ENCODE measurements at regions not wholly inside any gene's neighbourhood (a gene's known extent, or its start where the extent isn't known, plus 50 kb on each side); places are given as distances from the start of the nearest gene placed in this dataset.

DNA sequence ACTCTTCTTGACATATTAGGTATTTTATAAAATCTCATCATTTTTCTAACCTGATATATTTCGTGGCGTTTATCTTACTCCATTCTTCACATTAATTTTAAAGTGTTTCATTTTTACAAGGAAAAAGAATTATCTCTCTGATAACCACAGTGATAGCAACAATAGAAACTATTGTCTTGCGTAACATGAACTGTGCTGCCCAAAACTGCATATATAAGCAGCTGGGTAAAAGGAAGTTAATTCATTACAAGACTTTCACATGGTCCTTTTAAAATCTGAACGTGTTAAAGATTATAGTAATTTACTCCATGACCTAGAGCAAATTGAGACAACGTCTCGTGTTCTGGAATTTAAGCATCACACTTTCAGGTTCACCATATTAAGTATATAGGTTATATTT is 210.4 kb upstream of the GRIA4 start:
- no peaks in the 10 kb centered on the region for H3K4me1 ChIP-seq (ENCODE audit: control insufficient read depth, insufficient read depth, low read length)
- no peak overlapping the region for H2AFZ ChIP-seq (ENCODE audit: control insufficient read depth, low read depth, low read length)
- no peak overlapping the region for H3K27ac ChIP-seq (ENCODE audit: control insufficient read depth, insufficient read depth)
- in situ Hi-C loops (cut with MboI), result no loop called here
- ATAC-seq (no peak), DNase-seq (ENCODE audit: low read depth, low spot score) (no peak), FAIRE-seq (no peak)
- intact Hi-C loops (cut with micrococcal nuclease; ENCODE audit: unreplicated experiment), result no loop called here
- H3K79me2 ChIP-seq (ENCODE audit: control insufficient read depth, insufficient read depth, low read length), result no peaks in the 10 kb centered on the region
- POLR2A ChIA-PET, result no interaction called here
- H3K36me3 ChIP-seq (ENCODE audit: control insufficient read depth in 2 of 2, insufficient read depth in 2 of 2, low read length in 1 of 2), result no peaks in the 10 kb centered on the region
- no TSS peak for BruUV-seq (replicated peaks)
- H3K27me3 ChIP-seq (replicated peaks in 1 of 2; ENCODE audit: control insufficient read depth in 2 of 2, insufficient read depth in 2 of 2, low read length in 1 of 2), result no peaks in the 10 kb centered on the region
- H3K9ac ChIP-seq (ENCODE audit: control insufficient read depth, insufficient read depth, low read length), result no peak overlapping the region
- H3K4me3 ChIP-seq, result no peak overlapping the region
- under 1% methylated on average over 6 of the region's 6 CpGs for WGBS (ENCODE audit: insufficient coverage, insufficient replicate concordance, low lambda C conversion rate, missing lambda C conversion rate)
- no peak for TF ChIP-seq SUPT20H (IDR thresholded peaks at IDR 0.05; ENCODE audit: borderline replicate concordance, control insufficient read depth, low read depth, low read length)
- TF ChIP-seq PAX5 (IDR thresholded peaks at IDR 0.05; ENCODE audit: borderline replicate concordance, low read depth, low read length), result no peak
- TF ChIP-seq TCF7 (IDR thresholded peaks at IDR 0.05; ENCODE audit: borderline replicate concordance), result no peak
- TF ChIP-seq, protein P1, sequence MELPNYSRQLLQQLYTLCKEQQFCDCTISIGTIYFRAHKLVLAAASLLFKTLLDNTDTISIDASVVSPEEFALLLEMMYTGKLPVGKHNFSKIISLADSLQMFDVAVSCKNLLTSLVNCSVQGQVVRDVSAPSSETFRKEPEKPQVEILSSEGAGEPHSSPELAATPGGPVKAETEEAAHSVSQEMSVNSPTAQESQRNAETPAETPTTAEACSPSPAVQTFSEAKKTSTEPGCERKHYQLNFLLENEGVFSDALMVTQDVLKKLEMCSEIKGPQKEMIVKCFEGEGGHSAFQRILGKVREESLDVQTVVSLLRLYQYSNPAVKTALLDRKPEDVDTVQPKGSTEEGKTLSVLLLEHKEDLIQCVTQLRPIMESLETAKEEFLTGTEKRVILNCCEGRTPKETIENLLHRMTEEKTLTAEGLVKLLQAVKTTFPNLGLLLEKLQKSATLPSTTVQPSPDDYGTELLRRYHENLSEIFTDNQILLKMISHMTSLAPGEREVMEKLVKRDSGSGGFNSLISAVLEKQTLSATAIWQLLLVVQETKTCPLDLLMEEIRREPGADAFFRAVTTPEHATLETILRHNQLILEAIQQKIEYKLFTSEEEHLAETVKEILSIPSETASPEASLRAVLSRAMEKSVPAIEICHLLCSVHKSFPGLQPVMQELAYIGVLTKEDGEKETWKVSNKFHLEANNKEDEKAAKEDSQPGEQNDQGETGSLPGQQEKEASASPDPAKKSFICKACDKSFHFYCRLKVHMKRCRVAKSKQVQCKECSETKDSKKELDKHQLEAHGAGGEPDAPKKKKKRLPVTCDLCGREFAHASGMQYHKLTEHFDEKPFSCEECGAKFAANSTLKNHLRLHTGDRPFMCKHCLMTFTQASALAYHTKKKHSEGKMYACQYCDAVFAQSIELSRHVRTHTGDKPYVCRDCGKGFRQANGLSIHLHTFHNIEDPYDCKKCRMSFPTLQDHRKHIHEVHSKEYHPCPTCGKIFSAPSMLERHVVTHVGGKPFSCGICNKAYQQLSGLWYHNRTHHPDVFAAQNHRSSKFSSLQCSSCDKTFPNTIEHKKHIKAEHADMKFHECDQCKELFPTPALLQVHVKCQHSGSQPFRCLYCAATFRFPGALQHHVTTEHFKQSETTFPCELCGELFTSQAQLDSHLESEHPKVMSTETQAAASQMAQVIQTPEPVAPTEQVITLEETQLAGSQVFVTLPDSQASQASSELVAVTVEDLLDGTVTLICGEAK (IDR thresholded peaks at IDR 0.05; ENCODE audit: borderline replicate concordance), result no peak
- no peak for TF ChIP-seq ZZZ3 (IDR thresholded peaks at IDR 0.05; ENCODE audit: control insufficient read depth, insufficient read length, low read depth)
- TF ChIP-seq FOXM1 (IDR thresholded peaks at IDR 0.05; ENCODE audit: low read depth, low read length), result no peak
- TF ChIP-seq PML (IDR thresholded peaks at IDR 0.05; ENCODE audit: low read length), result no peak
- TF ChIP-seq, protein P2, sequence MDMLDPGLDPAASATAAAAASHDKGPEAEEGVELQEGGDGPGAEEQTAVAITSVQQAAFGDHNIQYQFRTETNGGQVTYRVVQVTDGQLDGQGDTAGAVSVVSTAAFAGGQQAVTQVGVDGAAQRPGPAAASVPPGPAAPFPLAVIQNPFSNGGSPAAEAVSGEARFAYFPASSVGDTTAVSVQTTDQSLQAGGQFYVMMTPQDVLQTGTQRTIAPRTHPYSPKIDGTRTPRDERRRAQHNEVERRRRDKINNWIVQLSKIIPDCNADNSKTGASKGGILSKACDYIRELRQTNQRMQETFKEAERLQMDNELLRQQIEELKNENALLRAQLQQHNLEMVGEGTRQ (IDR thresholded peaks at IDR 0.05; ENCODE audit: borderline replicate concordance, low read depth, low read length), result no peak
- TF ChIP-seq NFXL1 (IDR thresholded peaks at IDR 0.05; ENCODE audit: borderline replicate concordance), result no peak
- TF ChIP-seq CHD4 (IDR thresholded peaks at IDR 0.05), result no peak
- TF ChIP-seq SP1 (IDR thresholded peaks at IDR 0.05; ENCODE audit: low read depth, low read length), result no peak
- no peak for TF ChIP-seq ZBED1 (IDR thresholded peaks at IDR 0.05; ENCODE audit: borderline replicate concordance)
- TF ChIP-seq, protein P3, sequence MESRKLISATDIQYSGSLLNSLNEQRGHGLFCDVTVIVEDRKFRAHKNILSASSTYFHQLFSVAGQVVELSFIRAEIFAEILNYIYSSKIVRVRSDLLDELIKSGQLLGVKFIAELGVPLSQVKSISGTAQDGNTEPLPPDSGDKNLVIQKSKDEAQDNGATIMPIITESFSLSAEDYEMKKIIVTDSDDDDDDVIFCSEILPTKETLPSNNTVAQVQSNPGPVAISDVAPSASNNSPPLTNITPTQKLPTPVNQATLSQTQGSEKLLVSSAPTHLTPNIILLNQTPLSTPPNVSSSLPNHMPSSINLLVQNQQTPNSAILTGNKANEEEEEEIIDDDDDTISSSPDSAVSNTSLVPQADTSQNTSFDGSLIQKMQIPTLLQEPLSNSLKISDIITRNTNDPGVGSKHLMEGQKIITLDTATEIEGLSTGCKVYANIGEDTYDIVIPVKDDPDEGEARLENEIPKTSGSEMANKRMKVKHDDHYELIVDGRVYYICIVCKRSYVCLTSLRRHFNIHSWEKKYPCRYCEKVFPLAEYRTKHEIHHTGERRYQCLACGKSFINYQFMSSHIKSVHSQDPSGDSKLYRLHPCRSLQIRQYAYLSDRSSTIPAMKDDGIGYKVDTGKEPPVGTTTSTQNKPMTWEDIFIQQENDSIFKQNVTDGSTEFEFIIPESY (IDR thresholded peaks at IDR 0.05), result no peak
- no peak for TF ChIP-seq RFX5 (IDR thresholded peaks at IDR 0.05; ENCODE audit: low read depth, low read length)
- TF ChIP-seq RBBP5 (conservative IDR thresholded peaks at IDR 0.05), result no peak
- TF ChIP-seq FOS (IDR thresholded peaks at IDR 0.05; ENCODE audit: borderline replicate concordance, extremely low read depth, insufficient read length), result no peak
- TF ChIP-seq ZSCAN29 (IDR thresholded peaks at IDR 0.05), result no peak
- no peak for TF ChIP-seq ZNF384 (IDR thresholded peaks at IDR 0.05; ENCODE audit: borderline replicate concordance, low read depth, low read length)
- TF ChIP-seq EED (IDR thresholded peaks at IDR 0.05; ENCODE audit: low read depth), result no peak
- no peak for TF ChIP-seq ZNF217 (IDR thresholded peaks at IDR 0.05)
- SMC1A ChIA-PET (ENCODE audit: uncharacterized antibody, unreplicated experiment), result no interaction called here
- no peak overlapping the region for H3K4me2 ChIP-seq (ENCODE audit: control insufficient read depth, insufficient read depth)
- CTCF ChIA-PET, result no interaction called here
- H4K20me1 ChIP-seq (ENCODE audit: control insufficient read depth, insufficient read depth), result no peaks in the 10 kb centered on the region
- H3K9me3 ChIP-seq (replicated peaks; ENCODE audit: control insufficient read depth, insufficient read depth, low read length), result no peaks in the 10 kb centered on the region
- RAD21 ChIA-PET (ENCODE audit: unreplicated experiment), result no interaction called here

All from GM12878 (cell line).